SU-DHL-6 (cell line): ENCODE measurements at regions not wholly inside any gene's neighbourhood (a gene's known extent, or its start where the extent isn't known, plus 50 kb on each side); places are given as distances from the start of the nearest gene placed in this dataset.

Experiments
- H2AFZ ChIP-seq: fragments of 200-600 bp; sonication (generic); 2 replicates; pipeline ENCODE4 v1.6.1; 2014; ENCODE audit warnings: low read depth, mild to moderate bottlenecking, moderate library complexity, mixed read lengths, antibody characterized with exemption, low read length; ENCODE audit not compliant: severe bottlenecking
- H3F3A ChIP-seq: fragments of 200-600 bp; shearing (Covaris generic); 2 replicates; pipeline ENCODE4 v1.6.0; 2016; ENCODE audit warnings: antibody characterized with exemption, mild to moderate bottlenecking; ENCODE audit not compliant: insufficient read depth
- H3K27ac ChIP-seq: fragments of 200-600 bp; sonication (generic); 2 replicates; pipeline ENCODE4 v1.5.1; 2016; ENCODE audit warnings: low read depth, mild to moderate bottlenecking, low read length, moderate library complexity, mixed read lengths
- H3K27me3 ChIP-seq: fragments of 200-600 bp; sonication (generic), shearing (Covaris generic); 2 replicates; pipeline ENCODE4 v1.6.0; 2014; ENCODE audit warnings: mild to moderate bottlenecking, low read length
- H3K36me3 ChIP-seq: fragments of 200-600 bp; sonication (generic); 2 replicates; pipeline ENCODE4 v1.6.1; 2014; ENCODE audit warnings: mild to moderate bottlenecking, low read length, mixed read lengths
- H3K4me2 ChIP-seq: fragments of 300-600, 200-600 bp; shearing (Covaris generic), sonication (generic); 2 replicates; pipeline ENCODE4 v1.6.0; 2014; ENCODE audit warnings: low read length, low read depth, mild to moderate bottlenecking; ENCODE audit not compliant: poor library complexity, severe bottlenecking
- H3K4me3 ChIP-seq: fragments of 200-600 bp; sonication (generic); 2 replicates; pipeline ENCODE4 v1.5.1; 2014; ENCODE audit warnings: antibody characterized with exemption, low read length, mild to moderate bottlenecking, mixed read lengths; ENCODE audit not compliant: insufficient read depth, poor library complexity, severe bottlenecking
- H3K79me2 ChIP-seq: fragments of 200-600 bp; sonication (generic); 2 replicates; pipeline ENCODE4 v1.6.1; 2014; ENCODE audit warnings: mild to moderate bottlenecking, low read length, moderate library complexity; ENCODE audit not compliant: insufficient read depth
- H3K9ac ChIP-seq: fragments of 200-600 bp; sonication (generic); 2 replicates; pipeline ENCODE4 v1.7.0; 2014; ENCODE audit warnings: mild to moderate bottlenecking, low read length
- H3K9me2 ChIP-seq: fragments of 200-600 bp; sonication (generic); replicated peaks from 2 replicates; pipeline ENCODE4 v1.6.1; 2014; ENCODE audit warnings: low read length; ENCODE audit not compliant: insufficient read depth
- H3K9me3 ChIP-seq: fragments of 200-600 bp; sonication (generic); 2 replicates; pipeline ENCODE4 v1.6.1; 2014; ENCODE audit warnings: low read length, mixed read lengths; ENCODE audit not compliant: insufficient read depth
- H4K20me1 ChIP-seq: fragments of 200-600 bp; sonication (generic); 2 replicates; pipeline ENCODE4 v1.6.1; 2014; ENCODE audit warnings: low read depth, mild to moderate bottlenecking, antibody characterized with exemption, low read length, moderate library complexity, mixed read lengths
- EZH2phosphoT487 ChIP-seq: fragments of 200-600 bp; sonication (generic), shearing (Covaris generic); conservative IDR thresholded peaks from 2 replicates; pipeline ENCODE4 v1.6.1; 2018; ENCODE audit warnings: mild to moderate bottlenecking, antibody characterized with exemption, low read length, moderate library complexity, mixed read lengths
- TF ChIP-seq, protein P1 (sequence below): fragments of 200-600 bp; sonication (generic); IDR thresholded peaks from one replicate; pipeline ENCODE4 v1.5.1; 2017; ENCODE audit warnings: antibody characterized with exemption, mild to moderate bottlenecking, low read length, moderate library complexity; ENCODE audit not compliant: insufficient read depth, poor library complexity, severe bottlenecking

DNA sequence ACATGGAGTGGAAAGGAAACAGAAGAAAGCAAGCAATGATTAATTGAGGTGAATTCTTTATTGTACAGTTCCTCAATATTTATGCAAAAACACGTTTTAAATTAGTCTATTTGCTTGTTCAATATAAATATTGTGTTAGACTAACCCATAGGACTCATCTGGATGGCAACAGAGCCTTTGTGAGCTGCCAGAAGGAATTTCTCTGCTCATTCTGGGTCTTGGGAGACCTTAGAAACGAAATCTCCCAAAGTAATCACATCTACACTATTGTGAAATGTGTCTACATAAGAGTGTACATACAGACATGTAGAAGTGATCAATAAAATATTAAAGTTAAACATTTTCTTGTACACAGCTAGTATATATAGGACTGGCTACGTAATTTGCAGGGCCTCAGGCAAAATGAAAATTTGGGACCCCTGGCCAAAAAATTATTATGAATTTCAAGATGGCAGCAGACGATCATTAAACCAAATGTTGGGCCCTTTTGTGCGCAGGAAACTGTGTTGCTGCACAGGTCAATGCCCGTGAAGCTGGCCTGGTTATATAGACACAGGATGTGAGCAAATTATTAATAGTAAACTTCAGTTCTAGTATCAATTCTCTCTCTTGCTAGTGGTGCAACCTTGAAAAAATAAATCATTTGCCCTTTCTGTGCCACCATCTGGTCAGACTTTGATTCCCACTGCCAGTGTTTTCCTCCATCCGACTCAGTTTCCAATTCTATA lies 83.3 kb downstream of the MINAR1 start:
- Histone ChIP-seq H3K36me3 (no peaks in the 10 kb centered on the region), H3K9ac (no peak overlapping the region), H3K9me2 (no peaks in the 10 kb centered on the region), H3K4me2 (no peak overlapping the region), H3K27ac (no peak overlapping the region), H4K20me1 (no peaks in the 10 kb centered on the region), H2AFZ (no peak overlapping the region), H3F3A (no peaks in the 10 kb centered on the region), H3K27me3 (no peaks in the 10 kb centered on the region), H3K79me2 (no peaks in the 10 kb centered on the region), H3K4me3 (no peak overlapping the region), H3K9me3 (no peaks in the 10 kb centered on the region)
- no peak for TF ChIP-seq EZH2phosphoT487
- TF ChIP-seq, protein P1, sequence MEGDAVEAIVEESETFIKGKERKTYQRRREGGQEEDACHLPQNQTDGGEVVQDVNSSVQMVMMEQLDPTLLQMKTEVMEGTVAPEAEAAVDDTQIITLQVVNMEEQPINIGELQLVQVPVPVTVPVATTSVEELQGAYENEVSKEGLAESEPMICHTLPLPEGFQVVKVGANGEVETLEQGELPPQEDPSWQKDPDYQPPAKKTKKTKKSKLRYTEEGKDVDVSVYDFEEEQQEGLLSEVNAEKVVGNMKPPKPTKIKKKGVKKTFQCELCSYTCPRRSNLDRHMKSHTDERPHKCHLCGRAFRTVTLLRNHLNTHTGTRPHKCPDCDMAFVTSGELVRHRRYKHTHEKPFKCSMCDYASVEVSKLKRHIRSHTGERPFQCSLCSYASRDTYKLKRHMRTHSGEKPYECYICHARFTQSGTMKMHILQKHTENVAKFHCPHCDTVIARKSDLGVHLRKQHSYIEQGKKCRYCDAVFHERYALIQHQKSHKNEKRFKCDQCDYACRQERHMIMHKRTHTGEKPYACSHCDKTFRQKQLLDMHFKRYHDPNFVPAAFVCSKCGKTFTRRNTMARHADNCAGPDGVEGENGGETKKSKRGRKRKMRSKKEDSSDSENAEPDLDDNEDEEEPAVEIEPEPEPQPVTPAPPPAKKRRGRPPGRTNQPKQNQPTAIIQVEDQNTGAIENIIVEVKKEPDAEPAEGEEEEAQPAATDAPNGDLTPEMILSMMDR, result no peak

DNA sequence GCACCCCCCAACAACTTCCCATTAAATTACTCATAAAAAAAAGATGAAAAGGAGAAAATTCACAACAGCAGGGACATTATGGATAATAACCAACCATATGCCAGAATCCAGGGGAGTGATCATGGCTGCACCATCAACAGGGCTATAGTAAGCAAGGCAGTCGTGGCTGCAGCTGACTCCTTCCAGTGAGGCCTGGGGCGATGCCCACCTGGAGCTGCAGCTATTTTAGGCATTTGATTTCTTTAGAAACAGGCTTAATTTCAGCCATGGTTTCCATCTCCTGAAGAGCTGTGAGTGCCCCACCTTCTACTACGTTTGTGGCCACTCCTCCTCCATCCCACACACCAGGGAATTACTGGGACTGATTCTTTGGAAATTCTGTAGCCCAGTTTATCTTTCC lies 84.0 kb downstream of the MINAR1 start:
- H3K79me2 ChIP-seq, result no peaks in the 10 kb centered on the region
- H3K9me3 ChIP-seq, result no peaks in the 10 kb centered on the region
- no peak overlapping the region for H3K4me3 ChIP-seq
- no peak overlapping the region for H2AFZ ChIP-seq
- H3K27ac ChIP-seq, result no peak overlapping the region
- no peak overlapping the region for H3K9ac ChIP-seq
- H3K27me3 ChIP-seq, result no peaks in the 10 kb centered on the region
- no peaks in the 10 kb centered on the region for H3F3A ChIP-seq
- no peak overlapping the region for H3K4me2 ChIP-seq
- no peaks in the 10 kb centered on the region for H4K20me1 ChIP-seq
- no peak for TF ChIP-seq EZH2phosphoT487
- TF ChIP-seq, protein P1, result no peak
- no peaks in the 10 kb centered on the region for H3K36me3 ChIP-seq
- H3K9me2 ChIP-seq, result no peaks in the 10 kb centered on the region

DNA sequence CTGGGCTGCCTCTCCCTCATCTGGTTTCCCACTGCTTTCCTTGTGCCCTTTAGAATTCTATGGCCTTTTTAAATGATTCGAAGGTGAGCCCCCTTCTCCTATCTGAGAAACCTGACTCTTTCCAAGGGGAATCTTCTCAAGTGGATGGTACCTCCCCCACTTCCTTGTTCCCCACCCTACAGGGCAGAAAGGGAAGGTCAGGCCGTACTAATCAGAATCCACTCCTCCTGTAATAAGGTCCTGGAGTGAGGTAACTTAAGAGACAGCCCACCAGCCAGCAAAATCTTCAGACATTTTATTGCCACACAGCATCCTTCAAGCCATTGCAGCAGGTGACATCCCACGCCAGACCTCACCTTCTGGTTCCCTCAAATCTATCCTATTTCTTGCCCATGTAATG lies 84.5 kb downstream of the MINAR1 start:
- Histone ChIP-seq H3K79me2 (no peaks in the 10 kb centered on the region), H4K20me1 (no peaks in the 10 kb centered on the region), H3K4me3 (no peak overlapping the region), H2AFZ (no peak overlapping the region), H3K9me3 (no peaks in the 10 kb centered on the region), H3K36me3 (no peaks in the 10 kb centered on the region), H3F3A (no peaks in the 10 kb centered on the region), H3K27me3 (no peaks in the 10 kb centered on the region), H3K4me2 (no peak overlapping the region), H3K9me2 (no peaks in the 10 kb centered on the region), H3K27ac (no peak overlapping the region), H3K9ac (no peak overlapping the region)
- TF ChIP-seq, protein P1, result no peak
- no peak for TF ChIP-seq EZH2phosphoT487
